MCF 10A (cell line): ENCODE measurements at regions not wholly inside any gene's neighbourhood (a gene's known extent, or its start where the extent isn't known, plus 50 kb on each side); places are given as distances from the start of the nearest gene placed in this dataset.

Source experiments
- BruUV-seq: library from RNA; stranded (reverse); fragments of 400-500 nt; replicated peaks from 2 replicates; lab custom pipeline; 2021; lab: Mats Ljungman, UMichigan
- CTCF ChIA-PET: fragments of 300-600 bp; sonication (Branson Sonifier 250); formaldehyde crosslinking; extraction: SDS; loops from one replicate; lab custom pipeline; 2021; ENCODE audit warnings: antibody characterized with exemption, inconsistent platforms; lab: Yijun Ruan, JAX
- POLR2A ChIA-PET: fragments of 300-600, 350-650 bp; sonication (Branson Sonifier 250); formaldehyde crosslinking; extraction: SDS; loops from one replicate; lab custom pipeline; 2020; ENCODE audit warnings: antibody characterized with exemption, inconsistent platforms; lab: Yijun Ruan, JAX
- DNase-seq: peaks from one replicate; pipeline ENCODE4 v3.0.0-alpha.2; 2018; ENCODE audit not compliant: unreplicated experiment
- H3K27ac Mint-ChIP-seq: one replicate; pipeline ENCODE4 v1.8.0; 2022; ENCODE audit warnings: mild to moderate bottlenecking, low read depth, mixed read lengths; ENCODE audit not compliant: unreplicated experiment
- H3K27me3 Mint-ChIP-seq: one replicate; pipeline ENCODE4 v1.8.0; 2022; ENCODE audit warnings: mixed read lengths; ENCODE audit not compliant: insufficient read depth, unreplicated experiment
- H3K36me3 Mint-ChIP-seq: one replicate; pipeline ENCODE4 v1.8.0; 2022; ENCODE audit warnings: mild to moderate bottlenecking, moderate library complexity, mixed read lengths; ENCODE audit not compliant: insufficient read depth, unreplicated experiment
- H3K4me1 Mint-ChIP-seq: one replicate; pipeline ENCODE4 v1.8.0; 2022; ENCODE audit warnings: mixed read lengths; ENCODE audit not compliant: insufficient read depth, unreplicated experiment
- H3K4me3 Mint-ChIP-seq: one replicate; pipeline ENCODE4 v1.8.0; 2022; ENCODE audit warnings: mild to moderate bottlenecking, moderate library complexity, mixed read lengths; ENCODE audit not compliant: unreplicated experiment
- H3K9me3 Mint-ChIP-seq: one replicate; pipeline ENCODE4 v1.8.0; 2022; ENCODE audit warnings: mixed read lengths; ENCODE audit not compliant: unreplicated experiment
- intact Hi-C: fragments of 100-400 bp; cut with micrococcal nuclease; formaldehyde crosslinking; loops from 2 replicates; pipeline ENCODE4 v1.14.1; 2022
- TF ChIP-seq, protein P1 (sequence below): fragments of 200-600 bp; IDR thresholded peaks from one replicate; pipeline ENCODE4 v1.8.0; 2022; ENCODE audit warnings: antibody characterized with exemption, mild to moderate bottlenecking; ENCODE audit not compliant: unreplicated experiment

DNA sequence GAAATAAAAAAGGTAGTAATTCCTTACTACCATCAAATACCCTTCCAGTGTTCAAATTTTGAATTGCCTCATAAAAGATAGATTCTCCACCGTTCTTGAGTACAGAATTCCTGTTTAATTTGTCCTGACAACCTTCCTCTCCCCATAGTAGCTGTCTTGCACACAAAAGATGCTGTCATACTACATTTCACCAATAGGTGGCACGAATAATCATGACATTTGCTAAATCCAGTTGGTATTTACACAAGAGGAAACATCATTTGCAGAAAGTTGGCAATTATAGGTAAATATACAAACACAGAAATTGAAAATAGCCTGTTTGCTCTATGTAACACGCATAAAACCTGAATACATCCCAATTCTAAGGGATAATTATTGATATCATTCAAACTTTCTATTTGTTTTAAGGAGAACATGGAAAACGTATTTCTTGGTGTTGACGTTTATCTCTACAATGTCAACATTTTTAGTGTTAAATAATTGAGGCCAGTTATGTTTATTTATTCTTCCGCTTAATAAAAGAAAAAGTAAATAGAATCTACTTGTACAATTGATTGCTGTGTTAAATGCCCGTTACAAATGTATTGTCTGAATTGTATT is 58.3 kb upstream of the CLDN10 start:
- Mint-ChIP-seq H3K27me3 (no peaks in the 10 kb centered on the region), H3K36me3 (no peaks in the 10 kb centered on the region), H3K27ac (no peak overlapping the region), H3K4me1 (peaks cover 6% of the 10 kb centered on the region), H3K9me3 (peaks cover 12% of the 10 kb centered on the region), H3K4me3 (no peak overlapping the region)
- intact Hi-C loops = loop anchor here (1.0 kb wide), 6 partner anchors 41 to 340 kb away; no protein-coding TSS in a partner anchor
- BruUV-seq = no TSS peak
- TF ChIP-seq, protein P1, sequence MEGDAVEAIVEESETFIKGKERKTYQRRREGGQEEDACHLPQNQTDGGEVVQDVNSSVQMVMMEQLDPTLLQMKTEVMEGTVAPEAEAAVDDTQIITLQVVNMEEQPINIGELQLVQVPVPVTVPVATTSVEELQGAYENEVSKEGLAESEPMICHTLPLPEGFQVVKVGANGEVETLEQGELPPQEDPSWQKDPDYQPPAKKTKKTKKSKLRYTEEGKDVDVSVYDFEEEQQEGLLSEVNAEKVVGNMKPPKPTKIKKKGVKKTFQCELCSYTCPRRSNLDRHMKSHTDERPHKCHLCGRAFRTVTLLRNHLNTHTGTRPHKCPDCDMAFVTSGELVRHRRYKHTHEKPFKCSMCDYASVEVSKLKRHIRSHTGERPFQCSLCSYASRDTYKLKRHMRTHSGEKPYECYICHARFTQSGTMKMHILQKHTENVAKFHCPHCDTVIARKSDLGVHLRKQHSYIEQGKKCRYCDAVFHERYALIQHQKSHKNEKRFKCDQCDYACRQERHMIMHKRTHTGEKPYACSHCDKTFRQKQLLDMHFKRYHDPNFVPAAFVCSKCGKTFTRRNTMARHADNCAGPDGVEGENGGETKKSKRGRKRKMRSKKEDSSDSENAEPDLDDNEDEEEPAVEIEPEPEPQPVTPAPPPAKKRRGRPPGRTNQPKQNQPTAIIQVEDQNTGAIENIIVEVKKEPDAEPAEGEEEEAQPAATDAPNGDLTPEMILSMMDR = peak; percentile 71
- DNase-seq = peak; percentile 93
- ChIA-PET POLR2A (interaction anchor here (0.6 to 1.2 kb wide), 4 partner anchors 8 to 340 kb away, joined by 3 to 4 read pairs (median 3); no protein-coding TSS in a partner anchor), CTCF (interaction anchor here (0.6 to 5.4 kb wide), 21 partner anchors 8 to 1382 kb away, joined by 3 to 36 read pairs (median 4); partner anchors contain the start of gene DZIP1)

DNA sequence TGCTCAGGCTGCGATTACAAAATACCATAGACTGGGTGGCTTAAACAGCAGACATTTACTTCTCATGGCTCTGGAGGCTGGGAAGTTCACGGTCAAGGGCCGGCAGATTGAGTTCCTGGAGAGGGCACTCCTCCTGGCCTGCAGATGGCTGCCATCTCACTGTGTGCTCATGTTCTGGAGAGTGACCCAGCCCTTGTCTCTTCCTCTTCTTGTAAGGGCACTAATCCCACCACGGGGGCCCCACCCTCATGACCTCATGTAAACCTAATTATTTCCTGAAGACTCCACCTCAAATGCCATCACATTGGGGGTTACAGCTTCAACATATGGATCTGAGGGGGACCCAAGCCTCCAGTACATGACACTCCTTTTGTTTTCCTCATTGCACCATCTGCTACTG is 56.0 kb upstream of the CLDN10 start:
- H3K9me3 Mint-ChIP-seq = peaks cover 23% of the 10 kb centered on the region
- TF ChIP-seq, protein P1 = no peak
- CTCF ChIA-PET = interaction anchor here (0.7 to 5.4 kb wide), 9 partner anchors 11 to 119 kb away, joined by 3 to 36 read pairs (median 4); no protein-coding TSS in a partner anchor
- no TSS peak for BruUV-seq
- no peak overlapping the region for H3K4me3 Mint-ChIP-seq
- H3K27ac Mint-ChIP-seq = no peak overlapping the region
- POLR2A ChIA-PET = interaction anchor here (0.7 kb wide), 1 partner anchor 11 kb away, joined by 3 read pairs; no protein-coding TSS in a partner anchor
- no peak for DNase-seq
- intact Hi-C loops = no loop called here
- peaks cover 12% of the 10 kb centered on the region for H3K4me1 Mint-ChIP-seq
- no peaks in the 10 kb centered on the region for H3K27me3 Mint-ChIP-seq
- no peaks in the 10 kb centered on the region for H3K36me3 Mint-ChIP-seq

- H3K36me3 Mint-ChIP-seq = no peaks in the 10 kb centered on the region
- intact Hi-C loops = no loop called here
- ChIA-PET CTCF (interaction anchor here (0.9 to 5.4 kb wide), 6 partner anchors 17 to 337 kb away, joined by 3 to 36 read pairs (median 8); no protein-coding TSS in a partner anchor), POLR2A (no interaction called here)
- peaks cover 23% of the 10 kb centered on the region for H3K9me3 Mint-ChIP-seq
- TF ChIP-seq, protein P1 = no peak
- H3K4me1 Mint-ChIP-seq = peaks cover 12% of the 10 kb centered on the region
- no peak for DNase-seq
- H3K4me3 Mint-ChIP-seq = no peak overlapping the region
- no peaks in the 10 kb centered on the region for H3K27me3 Mint-ChIP-seq
- H3K27ac Mint-ChIP-seq = no peak overlapping the region
- no TSS peak for BruUV-seq
These were observed 55.1 kb upstream of the CLDN10 start for GRCh38 chr13:95497381-95497807.

- Mint-ChIP-seq H3K36me3 (no peaks in the 10 kb centered on the region), H3K4me3 (no peak overlapping the region), H3K27me3 (no peaks in the 10 kb centered on the region), H3K9me3 (peaks cover 23% of the 10 kb centered on the region), H3K27ac (no peak overlapping the region), H3K4me1 (peaks cover 10% of the 10 kb centered on the region)
- TF ChIP-seq, protein P1 = no peak
- no TSS peak for BruUV-seq
- ChIA-PET POLR2A (interaction anchor here (0.6 to 1.5 kb wide), 2 partner anchors 25 to 66 kb away, joined by 3 to 5 read pairs; no protein-coding TSS in a partner anchor), CTCF (interaction anchor here (0.6 to 0.8 kb wide), 3 partner anchors 20 to 252 kb away, joined by 3 to 5 read pairs (median 4); no protein-coding TSS in a partner anchor)
- intact Hi-C loops = no loop called here
- DNase-seq = no peak
These were observed 53.6 kb upstream of the CLDN10 start for GRCh38 chr13:95498886-95499285.
